Stomach smooth muscle (tissue), 2 donors: ENCODE measurements at regions not wholly inside any gene's neighbourhood (a gene's known extent, or its start where the extent isn't known, plus 50 kb on each side); places are given as distances from the start of the nearest gene placed in this dataset.

Experiments
- H3K27ac ChIP-seq: one replicate; pipeline ENCODE4 v1.7.0; 2013; ENCODE audit warnings: mild to moderate bottlenecking, low read length, inconsistent platforms
- H3K27me3 ChIP-seq, 2 donors: one replicate each; pipeline ENCODE4 v1.7.0; 2013; ENCODE audit warnings: low read length in 2 of 2; ENCODE audit not compliant: insufficient read depth in 2 of 2, control insufficient read depth in 1 of 2
- H3K36me3 ChIP-seq, 2 donors: one replicate each; pipeline ENCODE4 v1.7.0; 2013; ENCODE audit warnings: low read length in 2 of 2; ENCODE audit not compliant: control insufficient read depth in 2 of 2, insufficient read depth in 2 of 2
- H3K4me1 ChIP-seq: one replicate; pipeline ENCODE4 v1.7.0; 2013; ENCODE audit warnings: low read length; ENCODE audit not compliant: control insufficient read depth, insufficient read depth
- H3K4me3 ChIP-seq, 2 donors: one replicate each; pipeline ENCODE4 v1.7.0; 2013; ENCODE audit warnings: low read length in 2 of 2
- H3K9ac ChIP-seq, 2 donors: one replicate each; pipeline ENCODE4 v1.7.0; 2013; ENCODE audit warnings: low read length in 2 of 2, mild to moderate bottlenecking in 1 of 2
- H3K9me3 ChIP-seq, 2 donors: one replicate each; pipeline ENCODE4 v1.7.0; 2013; ENCODE audit warnings: low read length in 2 of 2; ENCODE audit not compliant: control insufficient read depth in 2 of 2
- donor health status: healthy.
- donor health status: Pancreatic carcinoma.

- Histone ChIP-seq H3K4me3 (no peak overlapping the region), H3K4me1 (no peaks in the 10 kb centered on the region), H3K36me3 (no peaks in the 10 kb centered on the region), H3K9ac (no peak overlapping the region), H3K9me3 (peaks cover 0 to 5% of the 10 kb centered on the region in 2 donors), H3K27ac (no peak overlapping the region), H3K27me3 (no peaks in the 10 kb centered on the region)
These were observed 51.6 kb upstream of the ATP8B1 start for GRCh38 chr18:57854726-57855125.

DNA sequence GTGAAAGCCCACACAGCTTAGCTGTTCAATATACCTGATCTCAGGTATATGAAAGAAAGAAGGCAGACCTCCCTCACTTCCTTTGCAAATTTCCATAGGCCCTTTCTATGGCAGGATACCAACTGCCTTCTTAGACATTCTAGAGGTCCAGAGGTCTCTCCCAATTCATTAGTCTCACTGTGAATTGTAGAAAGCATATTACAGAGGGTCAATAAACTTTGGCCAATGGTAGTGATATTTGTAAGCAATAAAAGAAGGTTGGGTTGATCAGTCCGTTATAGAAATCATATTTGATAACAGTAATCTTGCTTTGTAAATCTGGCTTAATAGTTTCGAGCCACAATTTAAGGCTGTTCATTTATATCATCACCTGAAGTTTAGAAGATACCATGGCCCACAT, 50.7 kb upstream of the ATP8B1 start:
- no peak overlapping the region for H3K9ac ChIP-seq
- no peak overlapping the region for H3K27ac ChIP-seq
- H3K36me3 ChIP-seq: no peaks in the 10 kb centered on the region
- no peaks in the 10 kb centered on the region for H3K4me1 ChIP-seq
- no peaks in the 10 kb centered on the region for H3K27me3 ChIP-seq
- H3K9me3 ChIP-seq: no peaks in the 10 kb centered on the region
- no peak overlapping the region for H3K4me3 ChIP-seq

DNA sequence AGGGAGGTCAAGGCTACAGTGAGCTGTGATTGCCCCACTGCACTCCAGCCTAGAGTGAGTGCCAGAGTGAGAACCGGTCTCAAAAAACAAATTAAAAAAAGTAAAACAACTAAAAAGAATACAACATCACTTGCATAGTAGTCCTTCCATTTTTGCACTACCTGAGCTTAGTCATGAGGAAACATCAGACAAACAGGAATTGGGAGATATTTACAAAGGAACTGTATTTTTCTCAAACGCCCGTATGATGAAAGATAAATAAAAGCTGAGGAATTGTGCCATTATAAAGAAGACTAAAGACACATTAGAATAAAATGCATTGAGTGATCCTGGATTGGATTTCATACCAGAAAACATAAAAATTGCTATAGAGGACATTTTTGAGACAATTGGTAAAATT, 50.0 kb upstream of the ATP8B1 start:
- Histone ChIP-seq H3K4me1 (no peaks in the 10 kb centered on the region), H3K36me3 (no peaks in the 10 kb centered on the region), H3K9me3 (no peaks in the 10 kb centered on the region), H3K27me3 (no peaks in the 10 kb centered on the region), H3K27ac (no peak overlapping the region), H3K4me3 (no peak overlapping the region), H3K9ac (no peak overlapping the region)
